GM10266 (cell line): ENCODE measurements at regions not wholly inside any gene's neighbourhood (a gene's known extent, or its start where the extent isn't known, plus 50 kb on each side); places are given as distances from the start of the nearest gene placed in this dataset.

Experiments
- DNase-seq: peaks from one replicate; pipeline ENCODE4 v3.0.0; 2012; ENCODE audit errors: extremely low spot score
- TF ChIP-seq, protein P1 (sequence below): IDR thresholded peaks from 2 replicates; pipeline ENCODE4 v1.5.1; 2012; ENCODE audit warnings: mild to moderate bottlenecking, low read depth; ENCODE audit not compliant: control insufficient read depth, insufficient read depth; ENCODE audit errors: missing control alignments

DNA sequence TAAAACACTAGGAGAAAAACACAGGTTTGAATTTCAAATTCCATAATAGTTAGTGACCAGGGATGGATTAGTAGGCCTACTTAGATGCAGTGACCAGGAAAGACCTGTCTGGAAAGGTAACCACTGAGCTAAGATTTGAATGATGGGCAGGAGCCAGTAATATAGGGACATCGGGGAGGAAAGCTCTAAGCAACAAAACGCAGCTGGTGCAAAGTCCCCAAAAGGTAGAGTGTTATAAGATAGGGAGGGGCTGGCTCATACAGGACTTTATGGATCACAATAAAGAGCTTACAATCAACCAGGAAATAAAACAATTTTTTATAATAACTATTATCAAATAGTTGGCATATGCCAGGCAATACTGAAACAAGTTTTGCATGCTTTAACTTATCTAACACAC is 849.4 kb downstream of the LRRTM4 start:
- no peak for DNase-seq
- TF ChIP-seq, protein P1, sequence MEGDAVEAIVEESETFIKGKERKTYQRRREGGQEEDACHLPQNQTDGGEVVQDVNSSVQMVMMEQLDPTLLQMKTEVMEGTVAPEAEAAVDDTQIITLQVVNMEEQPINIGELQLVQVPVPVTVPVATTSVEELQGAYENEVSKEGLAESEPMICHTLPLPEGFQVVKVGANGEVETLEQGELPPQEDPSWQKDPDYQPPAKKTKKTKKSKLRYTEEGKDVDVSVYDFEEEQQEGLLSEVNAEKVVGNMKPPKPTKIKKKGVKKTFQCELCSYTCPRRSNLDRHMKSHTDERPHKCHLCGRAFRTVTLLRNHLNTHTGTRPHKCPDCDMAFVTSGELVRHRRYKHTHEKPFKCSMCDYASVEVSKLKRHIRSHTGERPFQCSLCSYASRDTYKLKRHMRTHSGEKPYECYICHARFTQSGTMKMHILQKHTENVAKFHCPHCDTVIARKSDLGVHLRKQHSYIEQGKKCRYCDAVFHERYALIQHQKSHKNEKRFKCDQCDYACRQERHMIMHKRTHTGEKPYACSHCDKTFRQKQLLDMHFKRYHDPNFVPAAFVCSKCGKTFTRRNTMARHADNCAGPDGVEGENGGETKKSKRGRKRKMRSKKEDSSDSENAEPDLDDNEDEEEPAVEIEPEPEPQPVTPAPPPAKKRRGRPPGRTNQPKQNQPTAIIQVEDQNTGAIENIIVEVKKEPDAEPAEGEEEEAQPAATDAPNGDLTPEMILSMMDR = no peak

DNA sequence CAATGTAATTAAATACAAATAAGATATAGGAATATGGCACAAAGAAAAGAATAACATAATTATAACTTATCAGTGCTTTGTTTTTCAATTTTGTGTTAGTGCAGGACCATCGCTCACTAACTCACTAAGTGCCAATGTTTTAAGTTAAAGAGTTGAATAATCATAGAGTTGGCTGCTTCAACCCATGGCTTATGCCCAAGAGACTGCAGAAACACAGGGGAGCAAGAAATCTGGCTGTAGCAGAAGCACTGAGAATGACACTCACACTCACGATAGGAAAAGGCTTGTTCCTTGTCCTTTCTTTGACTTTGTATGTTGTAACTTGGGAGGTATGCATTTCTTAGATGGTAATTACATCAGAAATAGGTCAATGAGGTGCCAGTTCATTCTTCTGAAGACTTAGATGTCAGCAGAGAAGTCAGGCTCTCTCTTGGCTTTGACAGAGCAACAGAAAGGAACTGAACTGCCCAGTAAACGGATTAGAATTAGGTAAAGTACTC is 852.2 kb downstream of the LRRTM4 start:
- TF ChIP-seq, protein P1 = no peak
- no peak for DNase-seq

DNA sequence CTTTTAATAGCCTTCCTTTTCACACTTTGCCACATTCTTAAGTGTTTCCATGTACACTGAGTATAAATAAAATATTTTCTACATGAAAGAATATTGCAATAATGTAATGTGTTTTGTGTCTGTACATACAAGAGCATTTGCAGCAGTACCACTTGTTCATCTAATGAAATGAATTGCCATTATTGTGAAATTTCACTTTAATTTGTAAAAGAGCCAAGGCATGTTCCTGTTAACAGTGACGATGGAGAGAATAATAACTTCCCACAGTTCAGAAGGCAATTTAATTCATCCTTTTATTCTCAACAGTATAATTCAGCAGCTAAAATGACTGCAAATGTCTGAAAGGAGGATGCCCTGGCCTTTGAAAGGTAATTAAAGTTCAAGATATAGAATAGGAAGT is 853.9 kb downstream of the LRRTM4 start:
- DNase-seq = no peak
- TF ChIP-seq, protein P1 = no peak

DNA sequence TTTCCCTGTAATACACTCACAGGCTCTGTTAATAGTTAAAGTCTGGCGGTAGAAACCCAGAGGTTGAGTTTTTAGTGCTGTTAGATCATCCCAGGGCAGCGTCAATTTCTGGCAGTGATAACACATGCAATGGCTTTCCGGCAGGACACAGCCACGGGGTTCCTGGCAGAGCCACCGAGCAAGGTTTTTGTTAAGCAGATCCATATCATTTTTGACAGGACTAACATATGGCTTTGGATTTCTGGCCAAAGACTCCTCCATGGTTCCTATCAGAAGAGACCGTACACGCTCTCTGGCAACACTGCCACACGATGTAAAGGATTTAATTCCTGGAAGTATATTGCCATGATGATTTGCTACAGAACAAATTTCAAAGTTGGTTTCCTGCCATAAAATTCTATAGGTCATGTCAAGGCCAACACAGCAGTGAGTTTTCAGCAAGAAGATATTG is 854.3 kb downstream of the LRRTM4 start:
- TF ChIP-seq, protein P1 = no peak
- no peak for DNase-seq

DNA sequence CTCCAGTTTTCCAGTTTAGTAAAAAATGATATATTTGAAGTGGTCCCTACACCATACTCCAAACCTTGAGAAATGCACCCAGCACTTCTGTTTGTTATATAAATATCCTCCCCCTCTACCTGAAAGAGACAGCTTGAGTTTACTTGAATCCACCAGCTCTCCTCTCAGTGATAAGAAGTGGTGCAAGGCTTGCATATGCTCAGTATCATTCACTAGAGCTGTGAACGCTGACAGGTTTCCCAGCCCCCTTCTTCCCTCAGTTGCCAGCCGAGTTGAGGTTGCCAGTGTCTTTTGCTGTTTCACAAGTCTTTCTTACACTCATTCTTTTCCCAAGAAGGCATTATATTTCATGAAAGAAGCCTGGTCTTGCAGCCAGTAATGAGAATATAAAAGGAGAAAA is 880.0 kb downstream of the LRRTM4 start:
- no peak for DNase-seq
- TF ChIP-seq, protein P1 = no peak

DNA sequence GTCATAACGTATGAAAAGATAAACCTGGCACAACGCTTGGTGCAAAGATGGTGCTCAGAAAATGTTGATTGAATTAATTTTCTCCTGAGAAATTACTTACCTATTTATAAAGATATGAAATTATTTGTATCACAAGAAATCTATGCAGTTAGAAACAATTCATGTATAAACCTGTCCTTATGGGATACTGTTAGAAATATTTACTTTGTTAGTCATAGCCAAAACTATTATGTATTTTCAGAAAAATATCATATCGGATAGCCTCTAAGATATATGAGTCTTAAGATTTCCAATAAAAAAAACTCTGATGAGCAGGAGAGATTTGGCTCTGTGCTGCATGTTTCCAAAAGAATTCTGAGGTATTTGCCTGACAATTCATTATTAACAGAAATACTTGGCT is 880.7 kb downstream of the LRRTM4 start:
- DNase-seq = no peak
- TF ChIP-seq, protein P1 = no peak

DNA sequence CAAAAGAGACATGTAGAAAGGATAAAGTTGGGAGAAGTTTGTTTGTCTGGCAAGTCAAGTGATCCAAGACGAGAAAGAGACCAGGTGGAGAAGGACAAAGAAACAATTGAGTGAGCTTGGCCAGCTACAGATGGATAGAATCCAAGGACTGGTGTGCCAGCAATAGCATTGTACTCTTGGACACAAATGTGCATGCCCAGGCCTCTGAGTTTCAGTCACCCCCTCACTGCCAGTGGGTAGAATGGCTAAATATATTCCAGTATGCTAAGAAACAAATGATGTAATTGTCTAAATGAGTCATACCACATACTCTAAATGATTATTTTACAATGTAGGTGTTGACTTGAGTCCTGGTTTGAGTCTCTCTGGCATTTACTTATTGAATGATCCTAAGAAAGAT is 881.3 kb downstream of the LRRTM4 start:
- DNase-seq = no peak
- TF ChIP-seq, protein P1 = no peak
